ENCODE measurements at regions not wholly inside any gene's neighbourhood (a gene's known extent, or its start where the extent isn't known, plus 50 kb on each side); places are given as distances from the start of the nearest gene placed in this dataset.

GRCh38 chr18:10119528-10119927 lies 205.7 kb downstream of the VAPA start:
- no peak overlapping the region for H3K4me3 ChIP-seq
- H3K27me3 ChIP-seq = no peaks in the 10 kb centered on the region
- peaks cover 0 to 2% of the 10 kb centered on the region in 2 donors for H3K9me3 ChIP-seq
- TF ChIP-seq CTCF (IDR thresholded peaks at IDR 0.05) = no peak
- peaks cover 8 to 21% of the 10 kb centered on the region in 2 donors for H3K4me1 ChIP-seq
- ATAC-seq = no peak
- no peaks in the 10 kb centered on the region for H3K36me3 ChIP-seq
- no peak overlapping the region for H3K27ac ChIP-seq
- no peak for DNase-seq
- intact Hi-C loops (cut with DNase I) = no loop called here

- TF ChIP-seq CTCF (IDR thresholded peaks at IDR 0.05) = no peak
- no peak overlapping the region for H3K27ac ChIP-seq
- H3K9me3 ChIP-seq = peaks cover 0 to 2% of the 10 kb centered on the region in 2 donors
- no peaks in the 10 kb centered on the region for H3K36me3 ChIP-seq
- DNase-seq = no peak
- H3K4me1 ChIP-seq = peaks cover 8 to 17% of the 10 kb centered on the region in 2 donors
- ATAC-seq = no peak
- H3K27me3 ChIP-seq = no peaks in the 10 kb centered on the region
- no peak overlapping the region for H3K4me3 ChIP-seq
- intact Hi-C loops (cut with DNase I) = no loop called here
Observed at GRCh38 chr18:10119991-10120390, 206.2 kb downstream of the VAPA start.

- peaks cover 0 to 2% of the 10 kb centered on the region in 2 donors for H3K9me3 ChIP-seq
- DNase-seq (no peak), ATAC-seq (no peak)
- no peaks in the 10 kb centered on the region for H3K36me3 ChIP-seq
- H3K4me3 ChIP-seq = no peak overlapping the region
- no peak overlapping the region for H3K27ac ChIP-seq
- H3K27me3 ChIP-seq = no peaks in the 10 kb centered on the region
- intact Hi-C loops (cut with DNase I) = no loop called here
- TF ChIP-seq CTCF (IDR thresholded peaks at IDR 0.05) = no peak
- H3K4me1 ChIP-seq = peaks cover 8 to 17% of the 10 kb centered on the region in 2 donors
Observed at GRCh38 chr18:10120622-10121021, 206.8 kb downstream of the VAPA start.

GRCh38 chr18:10121028-10121427 lies 207.2 kb downstream of the VAPA start:
- H3K4me1 ChIP-seq = peaks cover 8 to 17% of the 10 kb centered on the region in 2 donors
- TF ChIP-seq CTCF (IDR thresholded peaks at IDR 0.05) = no peak
- DNase-seq = no peak
- no peak overlapping the region for H3K4me3 ChIP-seq
- H3K9me3 ChIP-seq = peaks cover 0 to 2% of the 10 kb centered on the region in 2 donors
- no peaks in the 10 kb centered on the region for H3K27me3 ChIP-seq
- no peaks in the 10 kb centered on the region for H3K36me3 ChIP-seq
- ATAC-seq = no peak
- no peak overlapping the region for H3K27ac ChIP-seq
- intact Hi-C loops (cut with DNase I) = no loop called here

GRCh38 chr18:10121786-10122515 lies 208.1 kb downstream of the VAPA start:
- Histone ChIP-seq H3K27ac (no peak overlapping the region), H3K27me3 (no peaks in the 10 kb centered on the region), H3K4me1 (peaks cover 8 to 17% of the 10 kb centered on the region in 2 donors), H3K9me3 (peaks cover 0 to 2% of the 10 kb centered on the region in 2 donors), H3K4me3 (no peak overlapping the region), H3K36me3 (no peaks in the 10 kb centered on the region)
- peak in 1 of 4 donors; percentile 66 for DNase-seq
- intact Hi-C loops (cut with DNase I) = no loop called here
- TF ChIP-seq CTCF (IDR thresholded peaks at IDR 0.05) = no peak
- peak; percentile 91 for ATAC-seq
